Dendritic cell treated with granulocyte-macrophage colony-stimulating factor and Interleukin-4, amounts not matched to agents 40 ng/mL and 50 ng/mL, for 4 days (primary cell): ENCODE measurements at regions not wholly inside any gene's neighbourhood (a gene's known extent, or its start where the extent isn't known, plus 50 kb on each side); places are given as distances from the start of the nearest gene placed in this dataset.

Source experiments
- H3K27ac Mint-ChIP-seq: one replicate; pipeline ENCODE4 v1.8.0; 2022; ENCODE audit warnings: mild to moderate bottlenecking, mixed read lengths
- H3K27me3 Mint-ChIP-seq: one replicate; pipeline ENCODE4 v1.8.0; 2022; ENCODE audit warnings: mild to moderate bottlenecking, mixed read lengths
- H3K36me3 Mint-ChIP-seq: one replicate; pipeline ENCODE4 v1.8.0; 2022; ENCODE audit warnings: low read depth, mixed read lengths
- H3K4me1 Mint-ChIP-seq: one replicate; pipeline ENCODE4 v1.8.0; 2022; ENCODE audit warnings: low read depth, mixed read lengths
- H3K4me3 Mint-ChIP-seq: one replicate; pipeline ENCODE4 v1.8.0; 2022; ENCODE audit warnings: mild to moderate bottlenecking, moderate library complexity, mixed read lengths
- H3K9me3 Mint-ChIP-seq: one replicate; pipeline ENCODE4 v1.8.0; 2022; ENCODE audit warnings: mixed read lengths
- intact Hi-C: fragments of 100-400 bp; cut with micrococcal nuclease; formaldehyde crosslinking; loops from one replicate; pipeline ENCODE4 v1.15.0; 2022

GRCh38 chrX:124863303-124863702, 456.4 kb upstream of the TEX13C start:
- H3K4me1 Mint-ChIP-seq, result no peaks in the 10 kb centered on the region
- no peak overlapping the region for H3K27ac Mint-ChIP-seq
- no peak overlapping the region for H3K4me3 Mint-ChIP-seq
- intact Hi-C loops, result no loop called here
- H3K27me3 Mint-ChIP-seq, result no peaks in the 10 kb centered on the region
- peaks cover 9% of the 10 kb centered on the region for H3K9me3 Mint-ChIP-seq
- H3K36me3 Mint-ChIP-seq, result no peaks in the 10 kb centered on the region

- H3K36me3 Mint-ChIP-seq, result no peaks in the 10 kb centered on the region
- intact Hi-C loops, result no loop called here
- no peaks in the 10 kb centered on the region for H3K27me3 Mint-ChIP-seq
- no peaks in the 10 kb centered on the region for H3K4me1 Mint-ChIP-seq
- H3K9me3 Mint-ChIP-seq, result no peaks in the 10 kb centered on the region
- H3K27ac Mint-ChIP-seq, result no peak overlapping the region
- H3K4me3 Mint-ChIP-seq, result no peak overlapping the region
Measured at GRCh38 chrX:124887572-124887971, 432.1 kb upstream of the TEX13C start.

GRCh38 chrX:124895947-124896346, 423.7 kb upstream of the TEX13C start:
- Mint-ChIP-seq H3K9me3 (no peaks in the 10 kb centered on the region), H3K4me3 (no peak overlapping the region), H3K27me3 (no peaks in the 10 kb centered on the region), H3K36me3 (no peaks in the 10 kb centered on the region), H3K4me1 (no peaks in the 10 kb centered on the region), H3K27ac (no peak overlapping the region)
- intact Hi-C loops, result no loop called here

- intact Hi-C loops, result no loop called here
- H3K36me3 Mint-ChIP-seq, result no peaks in the 10 kb centered on the region
- no peaks in the 10 kb centered on the region for H3K27me3 Mint-ChIP-seq
- no peak overlapping the region for H3K27ac Mint-ChIP-seq
- H3K4me3 Mint-ChIP-seq, result no peak overlapping the region
- H3K9me3 Mint-ChIP-seq, result no peaks in the 10 kb centered on the region
- H3K4me1 Mint-ChIP-seq, result no peaks in the 10 kb centered on the region
Measured at GRCh38 chrX:124902953-124903352, 416.7 kb upstream of the TEX13C start.

GRCh38 chrX:124910611-124911010, 409.1 kb upstream of the TEX13C start:
- intact Hi-C loops, result no loop called here
- Mint-ChIP-seq H3K4me1 (no peaks in the 10 kb centered on the region), H3K27ac (no peak overlapping the region)

GRCh38 chrX:124917011-124917410, 402.7 kb upstream of the TEX13C start:
- no peaks in the 10 kb centered on the region for H3K4me1 Mint-ChIP-seq
- H3K36me3 Mint-ChIP-seq, result no peaks in the 10 kb centered on the region
- no peaks in the 10 kb centered on the region for H3K27me3 Mint-ChIP-seq
- no peaks in the 10 kb centered on the region for H3K9me3 Mint-ChIP-seq
- intact Hi-C loops, result no loop called here
- no peak overlapping the region for H3K4me3 Mint-ChIP-seq
- H3K27ac Mint-ChIP-seq, result no peak overlapping the region

More at GRCh38 chrX:124910611-124911010, 409.1 kb upstream of the TEX13C start:
- H3K36me3 Mint-ChIP-seq, result no peaks in the 10 kb centered on the region
- H3K27me3 Mint-ChIP-seq, result no peaks in the 10 kb centered on the region
- no peak overlapping the region for H3K4me3 Mint-ChIP-seq
- no peaks in the 10 kb centered on the region for H3K9me3 Mint-ChIP-seq

GRCh38 chrX:124925681-124926080, 394.0 kb upstream of the TEX13C start:
- H3K4me1 Mint-ChIP-seq, result no peaks in the 10 kb centered on the region
- no peak overlapping the region for H3K27ac Mint-ChIP-seq
- H3K4me3 Mint-ChIP-seq, result no peak overlapping the region
- H3K36me3 Mint-ChIP-seq, result no peaks in the 10 kb centered on the region
- intact Hi-C loops, result no loop called here
- H3K9me3 Mint-ChIP-seq, result no peaks in the 10 kb centered on the region
- no peaks in the 10 kb centered on the region for H3K27me3 Mint-ChIP-seq

- Mint-ChIP-seq H3K27ac (no peak overlapping the region), H3K9me3 (no peaks in the 10 kb centered on the region), H3K27me3 (no peaks in the 10 kb centered on the region), H3K4me1 (no peaks in the 10 kb centered on the region), H3K4me3 (no peak overlapping the region), H3K36me3 (no peaks in the 10 kb centered on the region)
- intact Hi-C loops, result no loop called here
Measured at GRCh38 chrX:124931241-124931640, 388.4 kb upstream of the TEX13C start.

GRCh38 chrX:124931958-124932357, 387.7 kb upstream of the TEX13C start:
- no peak overlapping the region for H3K4me3 Mint-ChIP-seq
- no peaks in the 10 kb centered on the region for H3K36me3 Mint-ChIP-seq
- no peaks in the 10 kb centered on the region for H3K27me3 Mint-ChIP-seq
- no peaks in the 10 kb centered on the region for H3K4me1 Mint-ChIP-seq
- no peak overlapping the region for H3K27ac Mint-ChIP-seq
- no peaks in the 10 kb centered on the region for H3K9me3 Mint-ChIP-seq
- intact Hi-C loops, result no loop called here

- intact Hi-C loops, result no loop called here
- no peaks in the 10 kb centered on the region for H3K9me3 Mint-ChIP-seq
- H3K27ac Mint-ChIP-seq, result no peak overlapping the region
- no peaks in the 10 kb centered on the region for H3K27me3 Mint-ChIP-seq
- no peak overlapping the region for H3K4me3 Mint-ChIP-seq
- H3K4me1 Mint-ChIP-seq, result no peaks in the 10 kb centered on the region
- H3K36me3 Mint-ChIP-seq, result no peaks in the 10 kb centered on the region
Measured at GRCh38 chrX:124938715-124939114, 381.0 kb upstream of the TEX13C start.

GRCh38 chrX:124940531-124940930, 379.1 kb upstream of the TEX13C start:
- Mint-ChIP-seq H3K4me3 (no peak overlapping the region), H3K4me1 (no peaks in the 10 kb centered on the region), H3K27me3 (no peaks in the 10 kb centered on the region), H3K36me3 (no peaks in the 10 kb centered on the region), H3K27ac (no peak overlapping the region), H3K9me3 (no peaks in the 10 kb centered on the region)
- intact Hi-C loops, result no loop called here

- no peaks in the 10 kb centered on the region for H3K27me3 Mint-ChIP-seq
- intact Hi-C loops, result no loop called here
- no peaks in the 10 kb centered on the region for H3K36me3 Mint-ChIP-seq
- no peaks in the 10 kb centered on the region for H3K4me1 Mint-ChIP-seq
- H3K27ac Mint-ChIP-seq, result no peak overlapping the region
- no peak overlapping the region for H3K4me3 Mint-ChIP-seq
- no peaks in the 10 kb centered on the region for H3K9me3 Mint-ChIP-seq
Measured at GRCh38 chrX:124954402-124954801, 365.3 kb upstream of the TEX13C start.

GRCh38 chrX:124960454-124960853, 359.2 kb upstream of the TEX13C start:
- no peak overlapping the region for H3K27ac Mint-ChIP-seq
- intact Hi-C loops, result no loop called here
- no peaks in the 10 kb centered on the region for H3K36me3 Mint-ChIP-seq
- H3K9me3 Mint-ChIP-seq, result no peaks in the 10 kb centered on the region
- H3K27me3 Mint-ChIP-seq, result no peaks in the 10 kb centered on the region
- H3K4me3 Mint-ChIP-seq, result no peak overlapping the region
- H3K4me1 Mint-ChIP-seq, result no peaks in the 10 kb centered on the region

GRCh38 chrX:124963717-124964116, 356.0 kb upstream of the TEX13C start, which contains the start of gene TENM1:
TENM1 (minus strand) TSS chrX:124963817.
- no peaks in the 10 kb centered on the region for H3K4me1 Mint-ChIP-seq
- H3K36me3 Mint-ChIP-seq, result no peaks in the 10 kb centered on the region
- intact Hi-C loops, result no loop called here
- peaks cover 21% of the 10 kb centered on the region for H3K9me3 Mint-ChIP-seq
- H3K27ac Mint-ChIP-seq, result no peak within 1 kb of the TSS
- no peak within 1 kb of the TSS for H3K4me3 Mint-ChIP-seq
- no peaks in the 10 kb centered on the region for H3K27me3 Mint-ChIP-seq

GRCh38 chrX:124975456-124975855, 344.2 kb upstream of the TEX13C start:
- Mint-ChIP-seq H3K4me1 (no peaks in the 10 kb centered on the region), H3K27ac (no peak overlapping the region), H3K27me3 (no peaks in the 10 kb centered on the region), H3K36me3 (no peaks in the 10 kb centered on the region), H3K4me3 (no peak overlapping the region), H3K9me3 (no peaks in the 10 kb centered on the region)
- intact Hi-C loops, result no loop called here
